ENCODE measurements at regions not wholly inside any gene's neighbourhood (a gene's known extent, or its start where the extent isn't known, plus 50 kb on each side); places are given as distances from the start of the nearest gene placed in this dataset.

GRCh38 chr20:24782801-24783630, 166.1 kb upstream of the CST7 start:
- DNase-seq, result no peak
- TF ChIP-seq EP300 (IDR thresholded peaks at IDR 0.05), result no peak
- no peak for TF ChIP-seq POLR2A (IDR thresholded peaks at IDR 0.05)
- no peak for TF ChIP-seq CTCF (IDR thresholded peaks at IDR 0.05)
- intact Hi-C loops (cut with DNase I), result no loop called here
- H3K4me1 ChIP-seq (ENCODE audit: insufficient read depth), result no peaks in the 10 kb centered on the region
- H3K36me3 ChIP-seq, result no peaks in the 10 kb centered on the region
- no peak overlapping the region for H3K27ac ChIP-seq
- no peak overlapping the region for H3K4me3 ChIP-seq
- no peaks in the 10 kb centered on the region for H3K9me3 ChIP-seq
- no peaks in the 10 kb centered on the region for H3K27me3 ChIP-seq
- 79 to 81% (median 81%) methylated on average over 12 of the region's 12 CpGs for WGBS, 3 donors

- no peaks in the 10 kb centered on the region for H3K27me3 ChIP-seq
- WGBS, 3 donors, result 81 to 88% (median 86%) methylated on average over 9 of the region's 9 CpGs
- no peak for DNase-seq
- H3K4me1 ChIP-seq (ENCODE audit: insufficient read depth), result no peaks in the 10 kb centered on the region
- no peak overlapping the region for H3K4me3 ChIP-seq
- no peaks in the 10 kb centered on the region for H3K36me3 ChIP-seq
- intact Hi-C loops (cut with DNase I), result no loop called here
- no peak overlapping the region for H3K27ac ChIP-seq
- H3K9me3 ChIP-seq, result no peaks in the 10 kb centered on the region
- TF ChIP-seq CTCF (IDR thresholded peaks at IDR 0.05) (no peak), POLR2A (IDR thresholded peaks at IDR 0.05) (no peak), EP300 (IDR thresholded peaks at IDR 0.05) (no peak)
Observed at GRCh38 chr20:24783631-24784492, 165.2 kb upstream of the CST7 start.

- DNase-seq, result no peak
- no peaks in the 10 kb centered on the region for H3K27me3 ChIP-seq
- no peaks in the 10 kb centered on the region for H3K36me3 ChIP-seq
- no peaks in the 10 kb centered on the region for H3K4me1 ChIP-seq (ENCODE audit: insufficient read depth)
- no peak overlapping the region for H3K4me3 ChIP-seq
- no peak overlapping the region for H3K27ac ChIP-seq
- intact Hi-C loops (cut with DNase I), result no loop called here
- 80 to 88% (median 84%) methylated on average over 2 of the region's 2 CpGs for WGBS, 3 donors
- no peaks in the 10 kb centered on the region for H3K9me3 ChIP-seq
- TF ChIP-seq EP300 (IDR thresholded peaks at IDR 0.05) (no peak), POLR2A (IDR thresholded peaks at IDR 0.05) (no peak), CTCF (IDR thresholded peaks at IDR 0.05) (no peak)
Observed at GRCh38 chr20:24784607-24785006, 164.5 kb upstream of the CST7 start.

GRCh38 chr20:24785141-24786110, 163.6 kb upstream of the CST7 start:
- no peak for TF ChIP-seq POLR2A (IDR thresholded peaks at IDR 0.05)
- H3K9me3 ChIP-seq, result no peaks in the 10 kb centered on the region
- intact Hi-C loops (cut with DNase I), result no loop called here
- no peak overlapping the region for H3K4me3 ChIP-seq
- no peaks in the 10 kb centered on the region for H3K27me3 ChIP-seq
- H3K36me3 ChIP-seq, result no peaks in the 10 kb centered on the region
- no peak overlapping the region for H3K27ac ChIP-seq
- H3K4me1 ChIP-seq (ENCODE audit: insufficient read depth), result no peaks in the 10 kb centered on the region
- 53 to 59% (median 54%) methylated on average over 11 of the region's 11 CpGs for WGBS, 3 donors
- DNase-seq, result no peak

All from ovary (tissue), 7 donors.